Fibroblast of pulmonary artery (primary cell): ENCODE measurements at regions not wholly inside any gene's neighbourhood (a gene's known extent, or its start where the extent isn't known, plus 50 kb on each side); places are given as distances from the start of the nearest gene placed in this dataset.
"Not testable (repeated sequence)": the region's sequence is repeated elsewhere in the genome, so short reads cannot be mapped to it uniquely, and the experiment has no call there.

ENCODE experiments used
- DNase-seq: peaks from one replicate; pipeline ENCODE4 v3.0.0-alpha.2; 2010; ENCODE audit warnings: low read depth
- H3K4me3 ChIP-seq: replicated peaks from 2 replicates; pipeline ENCODE4 v1.5.1; 2011; ENCODE audit warnings: low read depth, mild to moderate bottlenecking, control low read depth, low read length, moderate library complexity
- TF ChIP-seq, protein P1 (sequence below): IDR thresholded peaks from 2 replicates; pipeline ENCODE4 v1.5.1; 2011; ENCODE audit warnings: mild to moderate bottlenecking, control low read depth, low read length, inconsistent platforms; ENCODE audit errors: missing control alignments

DNA sequence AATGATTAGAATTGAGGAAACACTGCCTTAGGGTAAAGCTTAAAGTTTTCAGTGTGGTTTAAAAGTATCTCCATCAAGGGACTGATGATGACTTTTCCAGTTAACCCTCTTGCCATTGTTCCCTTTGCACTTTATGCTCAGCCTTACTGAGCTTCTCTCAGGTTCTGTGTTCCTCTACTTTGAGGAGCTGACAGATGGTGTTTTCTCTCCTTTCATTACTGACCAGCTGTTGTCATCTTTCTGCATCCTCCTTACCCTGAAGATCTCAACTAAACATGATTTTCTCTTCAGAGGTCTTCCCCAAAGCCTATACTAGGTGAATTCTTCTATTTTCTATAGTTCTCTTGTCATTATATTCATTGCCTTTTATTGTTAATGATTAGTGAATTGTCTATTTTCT lies 475.6 kb upstream of the SYNCRIP start:
- TF ChIP-seq, protein P1, sequence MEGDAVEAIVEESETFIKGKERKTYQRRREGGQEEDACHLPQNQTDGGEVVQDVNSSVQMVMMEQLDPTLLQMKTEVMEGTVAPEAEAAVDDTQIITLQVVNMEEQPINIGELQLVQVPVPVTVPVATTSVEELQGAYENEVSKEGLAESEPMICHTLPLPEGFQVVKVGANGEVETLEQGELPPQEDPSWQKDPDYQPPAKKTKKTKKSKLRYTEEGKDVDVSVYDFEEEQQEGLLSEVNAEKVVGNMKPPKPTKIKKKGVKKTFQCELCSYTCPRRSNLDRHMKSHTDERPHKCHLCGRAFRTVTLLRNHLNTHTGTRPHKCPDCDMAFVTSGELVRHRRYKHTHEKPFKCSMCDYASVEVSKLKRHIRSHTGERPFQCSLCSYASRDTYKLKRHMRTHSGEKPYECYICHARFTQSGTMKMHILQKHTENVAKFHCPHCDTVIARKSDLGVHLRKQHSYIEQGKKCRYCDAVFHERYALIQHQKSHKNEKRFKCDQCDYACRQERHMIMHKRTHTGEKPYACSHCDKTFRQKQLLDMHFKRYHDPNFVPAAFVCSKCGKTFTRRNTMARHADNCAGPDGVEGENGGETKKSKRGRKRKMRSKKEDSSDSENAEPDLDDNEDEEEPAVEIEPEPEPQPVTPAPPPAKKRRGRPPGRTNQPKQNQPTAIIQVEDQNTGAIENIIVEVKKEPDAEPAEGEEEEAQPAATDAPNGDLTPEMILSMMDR, result no peak

DNA sequence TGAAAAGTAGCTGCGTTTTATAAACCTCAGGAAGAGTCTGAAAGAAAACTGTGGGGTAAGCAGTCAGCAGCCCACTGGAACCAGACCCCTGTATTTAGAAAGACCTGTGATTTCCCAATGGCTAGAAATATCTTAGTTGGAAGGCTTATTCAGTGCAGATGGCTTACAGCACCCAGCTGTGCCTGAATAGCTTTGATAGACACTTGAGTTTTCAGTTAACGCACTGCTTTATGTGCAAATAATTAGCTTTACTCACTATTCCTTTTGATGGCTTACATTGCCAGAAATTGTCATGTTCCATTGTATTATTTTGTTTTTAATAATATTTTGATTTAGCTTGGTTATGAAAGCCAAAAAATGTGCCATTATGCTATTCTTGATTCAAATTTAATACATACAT lies 465.3 kb upstream of the SYNCRIP start:
- no peak for DNase-seq
- TF ChIP-seq, protein P1, result no peak
- no peak overlapping the region for H3K4me3 ChIP-seq

More for the DNA sequence above, 475.6 kb upstream of the SYNCRIP start:
- no peak overlapping the region for H3K4me3 ChIP-seq
- no peak for DNase-seq

DNA sequence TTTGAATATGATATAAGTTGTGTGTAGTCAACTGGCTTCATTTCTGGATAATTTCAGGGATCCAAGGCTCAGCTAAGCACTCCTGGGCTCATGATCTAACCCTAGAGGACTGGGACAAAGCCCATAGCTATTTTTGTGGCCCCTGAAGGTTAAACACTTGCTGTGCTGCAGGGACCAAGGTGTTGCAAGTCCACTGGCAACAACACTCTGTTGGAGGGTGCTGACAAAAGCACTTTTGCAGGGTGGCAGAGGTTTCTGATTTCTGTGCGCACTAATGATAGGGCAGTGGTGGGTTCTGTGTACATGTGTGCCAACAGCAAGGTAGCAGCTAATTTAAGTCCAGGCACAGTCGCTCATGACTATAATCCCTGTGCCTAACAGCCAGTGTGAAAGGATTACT lies 445.3 kb upstream of the SYNCRIP start:
- TF ChIP-seq, protein P1, result no peak
- no peak for DNase-seq
- H3K4me3 ChIP-seq, result no peak overlapping the region

DNA sequence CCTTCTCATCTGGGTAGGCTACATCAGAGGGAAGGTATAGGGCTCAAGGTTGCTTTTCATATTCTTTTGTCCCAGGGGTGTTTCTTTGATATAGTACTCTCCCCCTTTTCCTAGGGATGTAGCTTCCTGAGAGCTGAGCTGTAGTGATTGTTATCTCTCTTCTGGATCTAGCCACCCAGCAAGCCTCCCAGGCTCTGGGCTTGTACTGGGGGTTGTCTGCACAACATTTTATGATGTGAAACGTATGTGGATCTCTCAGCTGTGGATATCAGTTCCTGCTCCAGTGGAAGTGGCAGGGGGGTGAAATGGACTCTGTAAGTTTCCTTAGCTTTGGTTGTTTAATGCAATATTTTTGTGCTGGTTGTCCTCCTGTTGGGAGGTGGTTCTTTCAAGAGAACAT lies 437.3 kb upstream of the SYNCRIP start:
- TF ChIP-seq, protein P1, result no peak
- no peak overlapping the region for H3K4me3 ChIP-seq
- no peak for DNase-seq

DNA sequence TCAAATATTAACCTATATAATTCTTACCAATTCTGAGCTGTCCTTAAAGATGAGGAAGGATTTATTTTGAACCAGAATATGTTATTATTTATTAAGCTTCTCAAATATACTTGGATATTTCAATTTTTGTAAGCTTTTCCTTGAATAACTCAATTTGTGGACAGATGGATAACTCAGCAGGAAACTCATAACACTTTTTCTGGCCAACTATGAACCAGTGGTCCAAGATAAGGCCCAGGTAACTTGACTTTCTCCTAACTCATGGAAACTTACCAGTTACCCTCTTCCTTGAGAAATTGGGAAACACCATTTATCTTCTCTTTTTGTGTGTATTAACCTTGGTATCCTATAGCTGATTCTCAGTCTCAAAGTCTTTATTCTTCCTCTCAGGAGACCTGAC lies 427.5 kb upstream of the SYNCRIP start:
- TF ChIP-seq, protein P1, result no peak
- H3K4me3 ChIP-seq, result no peak overlapping the region

DNA sequence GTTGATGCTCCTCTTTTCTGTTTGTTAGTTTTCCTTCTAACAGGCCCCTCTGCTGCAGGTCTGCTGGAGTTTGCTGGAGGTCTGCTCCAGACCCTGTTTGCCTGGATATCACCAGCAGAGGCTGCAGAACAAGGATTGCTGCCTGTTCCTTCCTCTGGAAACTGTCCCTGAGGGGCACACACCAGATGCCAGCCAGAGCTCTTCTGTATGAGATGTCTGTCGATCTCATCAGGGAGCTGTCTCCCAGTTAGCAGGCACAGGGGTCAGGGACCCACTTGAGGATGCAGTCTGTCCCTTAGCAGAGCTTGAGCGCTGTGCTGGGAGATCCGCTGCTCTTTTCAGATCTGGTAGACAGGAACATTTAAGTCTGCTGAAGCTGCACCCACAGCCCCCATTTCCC lies 422.3 kb upstream of the SYNCRIP start:
- H3K4me3 ChIP-seq, DNase-seq: not testable (repeated sequence)

More for the DNA sequence above, 427.5 kb upstream of the SYNCRIP start:
- DNase-seq, result no peak

DNA sequence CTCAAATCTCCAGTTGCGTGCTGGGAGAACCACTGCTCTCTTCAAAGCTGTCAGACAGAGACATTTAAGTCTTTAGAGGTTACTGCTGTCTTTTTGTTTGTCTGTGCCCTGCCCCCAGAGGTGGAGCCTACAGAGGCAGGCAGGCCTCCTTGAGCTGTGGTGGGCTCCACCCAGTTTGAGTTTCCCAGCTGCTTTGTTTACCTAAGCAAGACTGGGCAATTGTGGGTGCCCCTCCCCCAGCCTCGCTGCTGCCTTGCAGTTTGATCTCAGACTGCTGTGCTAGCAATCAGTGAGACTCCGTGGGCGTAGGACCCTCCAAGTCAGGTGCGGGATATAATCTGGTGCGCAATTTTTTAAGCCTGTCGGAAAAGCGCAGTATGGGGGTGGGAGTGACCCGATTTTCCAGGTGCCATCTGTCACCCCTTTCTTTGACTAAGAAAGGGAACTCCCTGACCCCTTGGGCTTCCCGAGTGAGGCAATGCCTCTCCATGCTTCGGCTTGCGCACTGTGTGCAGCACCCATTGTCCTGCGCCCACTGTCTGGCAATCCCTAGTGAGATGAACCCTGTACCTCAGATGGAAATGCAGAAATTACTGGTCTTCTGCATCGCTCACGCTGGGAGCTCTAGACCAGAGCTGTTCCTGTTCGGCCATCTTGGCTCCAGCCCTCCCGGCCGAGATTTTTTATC lies 414.8 kb upstream of the SYNCRIP start:
- H3K4me3 ChIP-seq, result not testable (repeated sequence)

DNA sequence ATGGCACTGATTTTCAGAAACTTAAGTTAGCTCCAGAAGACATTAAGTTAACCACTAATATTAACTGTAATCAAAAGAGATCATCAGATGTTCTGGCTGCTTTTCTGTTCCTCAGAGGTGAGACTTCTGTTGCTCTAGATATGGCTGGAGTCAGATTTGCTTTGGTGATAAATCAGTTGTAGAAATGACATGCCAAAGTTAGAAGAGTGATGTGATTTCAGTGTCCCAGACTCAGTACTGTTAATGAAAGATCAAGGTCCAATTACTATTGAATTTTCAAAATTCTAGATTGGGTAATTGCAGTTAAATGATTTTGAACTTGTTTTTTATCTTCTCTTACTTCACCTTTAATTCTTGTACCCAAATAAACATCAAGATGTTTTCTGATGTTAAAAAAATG lies 402.4 kb upstream of the SYNCRIP start:
- DNase-seq, result no peak
- TF ChIP-seq, protein P1, result no peak
- H3K4me3 ChIP-seq, result no peak overlapping the region

More for the DNA sequence above, 414.8 kb upstream of the SYNCRIP start:
- DNase-seq, result not testable (repeated sequence)
